HG03354 (cell line): ENCODE measurements at regions not wholly inside any gene's neighbourhood (a gene's known extent, or its start where the extent isn't known, plus 50 kb on each side); places are given as distances from the start of the nearest gene placed in this dataset.
A peak's percentile ranks its signal among the peaks of the same experiment; 100 is the strongest.

ENCODE experiments used
- ATAC-seq: cut with Tn5 transposase; IDR thresholded peaks from one replicate; pipeline ENCODE4 v1.9.1; 2021; ENCODE audit warnings: mild to moderate bottlenecking; ENCODE audit not compliant: unreplicated experiment, poor library complexity, severe bottlenecking

DNA sequence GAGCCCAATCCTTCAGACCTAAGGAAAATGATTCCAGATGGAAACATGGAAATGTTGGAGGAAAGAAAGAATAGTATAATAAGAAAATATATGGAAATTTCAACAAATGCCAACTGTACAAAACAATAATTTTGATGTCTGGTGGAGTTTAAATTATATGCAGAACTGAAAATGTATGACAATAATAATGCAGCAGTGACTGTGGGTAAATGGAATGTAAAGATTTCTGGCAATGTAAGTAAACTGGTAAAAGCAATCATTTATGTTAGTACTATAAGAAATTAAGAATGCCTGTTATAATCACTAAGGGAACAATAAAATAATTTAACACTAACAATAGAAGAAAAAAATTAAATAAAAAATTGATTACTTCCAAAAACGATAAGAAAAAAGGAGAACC is 89.0 kb downstream of the EDN1 start:
- no peak for ATAC-seq

DNA sequence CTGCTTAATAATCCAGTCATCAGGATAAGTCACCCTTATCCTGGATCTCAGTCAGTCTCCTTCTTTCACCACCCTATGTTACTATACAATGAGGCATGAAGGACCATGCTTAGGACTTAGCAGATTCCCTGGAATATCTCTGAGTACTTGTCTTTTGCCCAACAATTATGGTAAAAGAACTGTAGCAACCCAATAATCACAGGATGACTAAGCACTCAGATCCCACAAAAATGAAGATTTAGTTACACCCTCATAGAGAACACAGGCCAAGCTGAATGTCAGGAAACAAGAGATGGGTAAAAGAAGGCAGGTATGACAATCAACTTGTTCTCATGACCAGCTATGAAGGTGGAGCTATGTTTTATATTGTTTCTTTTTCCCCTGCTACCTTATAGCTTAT is 91.4 kb downstream of the EDN1 start:
- no peak for ATAC-seq

DNA sequence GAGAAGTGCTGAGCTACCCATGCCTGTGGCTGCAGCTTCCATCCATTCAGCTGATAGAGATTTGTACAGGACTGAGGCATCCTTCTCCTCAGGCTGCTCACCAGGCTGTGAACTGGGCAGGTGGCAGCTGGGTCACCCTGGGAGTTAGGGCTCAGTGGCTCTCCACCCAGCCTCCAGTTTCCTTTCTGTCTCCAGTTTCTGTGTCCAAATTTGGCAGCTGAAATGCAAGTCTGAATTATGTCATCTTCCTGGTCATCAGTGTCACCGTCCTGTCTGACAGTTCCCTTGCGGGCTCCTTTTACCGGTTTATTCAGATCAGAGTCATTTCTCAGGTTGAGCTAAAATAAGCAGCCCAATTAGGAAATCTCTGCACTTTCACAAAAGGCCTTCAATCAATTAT is 93.3 kb downstream of the EDN1 start:
- peak; percentile 93 for ATAC-seq

DNA sequence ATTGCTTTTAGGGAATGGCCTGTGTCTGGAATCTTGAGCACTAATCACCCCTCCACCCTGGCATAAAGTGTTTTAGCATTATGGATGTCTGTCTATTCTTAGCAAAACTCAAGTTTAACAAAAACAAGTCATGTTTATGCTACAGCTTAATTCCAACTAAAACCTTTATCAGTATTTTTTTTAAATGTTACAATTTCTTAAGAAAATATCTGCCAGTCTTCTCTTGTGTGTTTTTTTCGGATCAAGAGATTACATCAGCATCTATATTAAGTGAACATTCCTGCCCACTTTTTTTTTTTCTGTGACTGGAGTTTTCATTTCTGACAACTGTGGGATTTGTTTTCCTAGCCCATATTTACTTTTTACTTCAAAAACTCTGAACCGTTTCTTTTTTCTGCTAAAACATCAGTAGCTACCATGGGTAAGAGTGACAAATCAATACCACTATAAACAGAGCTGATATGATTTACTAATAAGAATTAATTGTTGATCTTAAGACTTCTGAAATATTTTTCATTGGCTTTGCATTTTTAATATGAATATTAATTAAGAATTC is 94.3 kb downstream of the EDN1 start:
- ATAC-seq: no peak

DNA sequence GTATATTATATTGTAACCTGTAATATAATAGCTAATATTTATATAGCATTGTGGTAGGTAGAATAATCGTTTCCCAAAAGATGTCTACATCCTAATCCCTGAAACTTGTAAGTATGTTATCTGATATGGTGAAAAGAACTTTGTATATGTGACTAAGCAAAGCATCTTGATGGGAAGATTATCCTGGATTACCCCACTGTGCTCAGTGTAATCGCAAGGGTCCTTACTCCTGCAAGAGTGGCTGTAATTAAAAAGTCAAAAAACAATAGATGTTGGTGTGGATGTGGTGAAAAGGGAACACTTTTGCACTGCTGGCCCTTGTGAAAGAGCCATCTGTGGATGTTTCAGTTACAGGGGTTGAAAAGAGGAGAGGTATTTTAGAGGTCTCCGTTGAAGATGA is 95.2 kb downstream of the EDN1 start:
- no peak for ATAC-seq

DNA sequence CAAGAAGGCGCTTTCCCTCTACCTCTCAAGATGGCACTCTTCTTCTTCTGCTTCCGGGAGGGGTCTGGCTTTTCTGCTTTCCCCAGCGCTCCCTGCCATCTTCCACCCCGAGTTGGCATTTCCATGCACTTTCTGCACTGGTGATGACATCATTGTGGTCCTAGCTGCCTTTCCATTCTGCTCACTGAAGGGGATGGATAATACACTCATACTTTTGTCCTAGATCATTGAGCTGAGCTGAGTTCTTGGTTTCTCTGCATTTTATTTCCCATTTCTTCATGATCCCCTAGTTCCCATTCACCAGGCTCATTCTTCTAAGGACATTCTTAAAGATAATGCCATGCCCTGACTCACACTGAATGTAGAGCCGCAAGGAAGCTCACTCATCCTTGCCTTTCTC is 96.7 kb downstream of the EDN1 start:
- ATAC-seq: no peak

DNA sequence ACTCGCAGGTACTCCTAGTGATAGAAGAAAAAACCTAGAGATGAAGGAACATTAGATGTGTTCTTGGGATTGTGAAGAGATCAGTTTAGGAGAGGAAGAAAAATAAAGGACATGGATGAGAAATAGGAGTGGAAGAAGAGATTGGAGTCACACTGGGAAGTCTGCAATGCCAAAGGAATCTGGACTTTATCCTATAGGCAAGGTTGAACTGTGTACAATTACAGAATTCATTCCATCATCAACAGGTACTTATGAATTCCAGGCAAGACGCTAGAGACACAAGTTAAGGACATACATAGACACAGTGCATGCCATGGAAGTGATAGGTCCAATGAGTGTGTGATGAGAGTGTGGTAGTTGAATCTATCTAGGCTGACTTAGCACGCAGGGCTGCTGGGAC is 101.3 kb downstream of the EDN1 start:
- no peak for ATAC-seq

DNA sequence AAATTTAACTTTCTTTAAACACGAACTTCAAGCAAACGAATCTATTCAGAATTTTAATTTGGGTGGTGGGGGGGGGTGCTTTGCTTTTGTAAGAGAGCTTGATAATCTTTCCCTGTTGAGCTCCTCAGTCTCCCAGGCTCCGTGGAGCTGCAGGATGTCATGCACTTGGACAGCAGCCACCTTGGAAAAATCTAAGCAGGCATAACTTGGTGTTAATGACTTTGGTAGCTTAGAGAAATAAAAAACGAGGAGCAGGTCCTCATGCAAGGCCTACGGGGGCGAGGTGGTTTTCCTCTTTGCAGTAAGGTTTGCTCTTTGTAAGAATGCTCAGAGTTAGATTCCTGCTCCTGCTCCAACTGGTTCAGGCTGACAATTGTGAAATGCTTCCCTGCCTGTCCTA is 102.3 kb downstream of the EDN1 start:
- no peak for ATAC-seq

DNA sequence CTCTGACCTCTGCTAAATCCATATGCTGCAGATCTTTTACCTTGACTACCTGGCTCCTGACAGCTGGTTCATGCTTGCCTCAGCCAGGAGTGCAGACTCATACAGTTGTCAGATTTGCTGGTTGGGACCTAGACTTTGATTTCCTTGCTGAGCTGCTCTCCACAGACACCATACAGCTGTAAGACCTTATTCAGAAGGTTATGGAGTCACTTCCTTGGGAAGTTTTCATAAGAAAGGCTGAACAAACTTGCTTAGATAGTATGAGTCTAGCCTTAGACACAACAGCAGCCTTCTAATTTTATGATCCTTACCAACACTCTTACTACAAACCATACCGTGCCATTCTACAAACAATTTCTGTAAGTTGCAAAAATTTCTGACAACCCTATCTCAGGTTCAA is 102.9 kb downstream of the EDN1 start:
- ATAC-seq: no peak

DNA sequence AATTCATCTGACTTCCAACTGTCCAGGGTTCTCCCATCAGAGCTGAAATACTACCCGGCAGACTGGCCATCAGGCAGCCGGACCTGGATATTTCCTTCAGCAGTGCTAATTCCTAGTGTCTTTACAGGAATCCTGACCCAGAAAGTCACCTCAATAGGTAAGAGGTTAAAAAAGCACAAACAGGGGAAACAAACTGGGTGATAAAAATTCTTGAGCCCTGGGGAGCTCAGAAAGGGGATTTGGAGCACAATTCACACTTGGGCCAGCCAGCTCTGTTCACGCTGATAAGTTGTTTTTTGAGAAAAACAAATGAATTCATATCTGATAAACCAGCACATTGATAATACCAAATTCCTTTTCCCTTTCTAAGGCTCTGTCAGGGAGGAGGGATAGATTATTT is 104.0 kb downstream of the EDN1 start:
- ATAC-seq: no peak

DNA sequence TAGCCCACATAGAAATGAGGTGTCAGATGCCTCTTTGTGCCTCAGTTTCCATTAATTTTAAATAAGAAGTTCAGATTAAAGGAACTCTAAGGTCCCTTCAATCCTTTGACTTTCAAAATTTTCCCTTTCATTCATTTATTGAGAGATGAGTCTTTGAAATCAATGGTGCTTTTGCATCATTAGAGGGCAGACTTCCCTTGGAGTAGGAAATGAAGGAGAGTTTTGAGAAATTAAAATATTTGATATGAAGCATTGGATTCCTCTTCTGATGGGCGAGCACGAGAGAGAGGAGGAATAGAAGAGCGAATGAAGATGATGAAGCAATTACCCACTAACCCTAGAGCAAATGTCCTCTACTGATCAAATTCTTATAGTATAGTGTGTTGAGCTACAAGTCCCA is 105.7 kb downstream of the EDN1 start:
- ATAC-seq: no peak

DNA sequence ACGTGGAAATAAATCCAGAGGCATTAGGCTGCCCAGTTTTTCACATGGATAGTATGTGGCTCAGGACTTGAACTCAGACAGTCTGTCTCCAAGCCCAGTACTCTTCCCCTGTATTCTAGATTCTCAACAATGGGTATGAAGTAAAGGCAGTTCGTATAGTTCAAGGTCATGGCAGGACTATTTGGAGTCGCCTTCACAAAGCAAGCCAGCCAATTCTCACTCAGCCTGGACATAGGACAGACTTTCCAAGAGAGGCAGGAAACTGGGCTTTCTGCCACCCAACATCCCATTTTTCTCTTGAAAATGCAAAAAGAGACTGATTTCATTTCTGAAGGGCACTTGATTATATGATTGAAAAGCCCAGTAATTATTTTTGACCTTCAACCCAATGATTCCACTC is 111.0 kb downstream of the EDN1 start:
- no peak for ATAC-seq

DNA sequence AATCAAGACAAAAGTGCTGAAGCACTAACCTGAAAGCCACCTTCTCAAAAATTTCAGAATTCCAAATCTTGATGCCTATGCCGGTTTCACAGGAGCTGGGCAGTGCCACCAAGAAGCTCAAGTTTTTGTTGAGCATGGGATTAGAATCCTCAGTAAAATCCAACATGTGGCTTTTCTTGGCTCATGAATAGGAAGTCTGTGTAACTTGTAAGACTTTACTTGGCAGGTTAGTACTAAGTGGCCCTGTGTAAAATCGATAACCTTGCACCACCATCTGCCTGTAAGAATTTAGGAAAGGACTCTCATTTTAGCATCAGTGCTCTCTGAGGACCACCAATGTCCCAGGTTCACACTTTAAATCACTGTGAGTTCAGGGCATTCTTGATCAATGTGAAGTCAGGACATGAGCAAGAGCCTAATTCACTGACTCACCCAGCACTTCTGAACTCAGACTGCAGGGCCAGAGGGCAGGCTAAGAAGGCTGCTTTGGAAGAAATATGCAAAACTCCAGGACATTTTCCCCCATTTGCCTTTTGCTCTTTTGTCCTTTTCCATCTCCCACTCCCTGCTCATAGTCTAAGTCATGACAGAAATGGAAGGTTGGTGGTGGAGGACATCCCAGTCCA is 113.2 kb downstream of the EDN1 start:
- no peak for ATAC-seq

DNA sequence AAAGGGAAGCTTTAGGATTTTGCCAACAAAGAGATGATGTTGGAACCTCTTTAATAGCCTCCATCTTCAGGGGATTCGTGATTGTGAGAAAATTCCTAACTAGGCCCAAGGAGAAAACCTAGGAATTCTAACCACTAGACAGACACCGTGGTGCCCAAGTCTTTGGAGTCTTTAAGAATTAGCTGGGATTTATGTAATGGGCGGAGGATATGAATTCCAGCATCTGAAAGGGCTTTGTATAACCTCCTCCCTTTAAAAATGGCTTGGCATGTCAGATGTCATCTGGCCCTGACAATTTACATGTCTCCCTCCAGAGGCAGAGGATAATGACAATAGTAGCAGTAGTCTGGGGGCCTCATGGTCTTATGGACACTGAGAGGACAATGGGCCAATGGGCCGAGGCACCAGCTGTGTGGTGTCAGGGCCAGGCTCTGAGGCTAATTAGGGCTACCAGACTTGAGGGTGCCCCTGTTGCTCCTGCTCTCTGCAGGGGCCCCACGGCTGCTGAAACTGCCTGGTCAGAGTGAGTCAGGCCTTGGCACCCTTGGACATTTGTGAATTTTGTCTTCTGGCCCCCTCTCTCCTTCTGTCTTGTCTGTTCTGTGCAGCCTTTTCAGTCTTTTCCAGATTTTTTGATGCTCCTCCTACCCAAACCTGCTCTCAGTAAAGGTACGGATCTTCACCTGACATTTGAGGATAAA is 113.9 kb downstream of the EDN1 start:
- ATAC-seq: no peak

DNA sequence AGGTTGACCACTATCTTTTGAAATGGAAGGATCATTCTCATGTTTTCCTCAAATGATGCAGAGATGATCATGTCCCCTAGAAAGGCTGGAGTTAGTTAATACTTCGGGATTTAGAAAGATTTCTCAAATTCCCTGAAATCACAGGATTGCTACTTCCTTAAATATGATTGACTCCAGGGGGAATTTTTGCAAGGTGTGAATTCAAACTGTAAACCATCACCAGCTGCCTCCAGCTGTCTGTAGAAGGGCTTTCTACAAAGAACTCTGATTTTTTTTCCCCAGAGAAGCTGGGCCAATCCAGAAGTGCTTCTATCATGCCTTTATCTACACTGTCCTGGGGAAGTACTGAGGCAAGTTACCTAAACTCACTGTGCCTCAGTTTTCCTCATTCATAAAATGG is 114.5 kb downstream of the EDN1 start:
- ATAC-seq: no peak

DNA sequence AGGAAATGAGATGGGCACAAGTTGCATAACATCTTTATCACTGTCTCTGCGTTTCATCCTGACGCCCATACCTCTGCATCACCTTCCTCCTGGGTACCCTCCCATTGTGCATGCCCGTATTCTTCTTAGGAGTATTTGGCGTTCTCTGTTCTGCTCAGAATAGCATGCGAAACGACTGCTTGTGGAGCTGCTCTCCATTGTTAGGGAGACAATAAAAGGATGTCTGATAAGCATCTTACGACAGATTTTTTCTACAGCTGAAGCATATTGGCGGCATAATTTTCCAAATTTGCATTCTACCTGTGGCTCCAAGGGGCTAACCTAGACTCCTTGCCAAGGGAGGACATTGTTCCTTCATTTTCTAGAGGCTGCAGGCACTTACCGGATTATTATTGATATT is 118.6 kb downstream of the EDN1 start:
- ATAC-seq: no peak

DNA sequence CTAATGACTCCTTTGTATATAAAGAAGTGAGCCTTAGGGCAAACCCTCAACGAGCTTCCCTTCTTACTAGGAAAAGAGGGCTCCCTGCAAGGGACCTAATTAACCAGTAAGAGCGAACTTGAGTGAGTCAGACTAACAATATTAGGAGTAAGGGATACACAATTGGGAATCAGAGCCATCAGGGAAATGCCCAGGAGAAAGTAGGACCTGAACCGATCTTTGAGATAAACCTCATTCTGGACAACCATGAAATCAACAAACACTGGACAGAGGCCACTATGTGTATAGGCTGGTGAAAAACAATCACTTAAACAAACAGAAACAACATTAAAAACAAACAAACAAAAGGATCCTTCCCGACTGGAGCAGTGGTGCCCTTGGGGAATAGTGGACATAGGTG is 120.8 kb downstream of the EDN1 start:
- ATAC-seq: no peak

DNA sequence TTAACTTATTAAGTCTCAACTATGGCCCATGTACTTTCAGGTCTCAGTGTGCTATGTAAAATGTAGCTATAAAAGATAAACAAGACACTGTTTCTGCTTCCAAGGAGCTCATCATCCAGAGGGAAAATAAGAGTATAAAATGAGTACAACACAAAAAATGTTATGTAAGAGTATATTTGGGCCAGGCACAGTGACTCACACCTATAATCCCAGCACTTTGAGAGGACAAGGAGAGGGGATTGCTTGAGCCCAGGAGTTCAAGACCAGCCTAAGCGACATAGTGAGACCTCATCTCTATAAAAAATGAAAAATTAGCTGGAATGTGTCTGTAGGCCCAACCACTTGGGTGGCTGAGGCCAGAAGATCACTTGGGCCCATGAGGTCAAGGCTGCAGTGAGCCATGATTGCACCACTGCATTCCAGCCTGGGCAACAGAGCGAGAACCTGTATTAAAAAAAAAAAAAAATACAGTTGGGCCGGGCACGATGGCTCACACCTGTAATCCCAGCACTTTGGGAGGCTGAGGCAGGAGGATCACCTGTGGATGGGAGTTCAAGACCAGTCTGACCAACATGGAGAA is 124.0 kb downstream of the EDN1 start:
- no peak for ATAC-seq

DNA sequence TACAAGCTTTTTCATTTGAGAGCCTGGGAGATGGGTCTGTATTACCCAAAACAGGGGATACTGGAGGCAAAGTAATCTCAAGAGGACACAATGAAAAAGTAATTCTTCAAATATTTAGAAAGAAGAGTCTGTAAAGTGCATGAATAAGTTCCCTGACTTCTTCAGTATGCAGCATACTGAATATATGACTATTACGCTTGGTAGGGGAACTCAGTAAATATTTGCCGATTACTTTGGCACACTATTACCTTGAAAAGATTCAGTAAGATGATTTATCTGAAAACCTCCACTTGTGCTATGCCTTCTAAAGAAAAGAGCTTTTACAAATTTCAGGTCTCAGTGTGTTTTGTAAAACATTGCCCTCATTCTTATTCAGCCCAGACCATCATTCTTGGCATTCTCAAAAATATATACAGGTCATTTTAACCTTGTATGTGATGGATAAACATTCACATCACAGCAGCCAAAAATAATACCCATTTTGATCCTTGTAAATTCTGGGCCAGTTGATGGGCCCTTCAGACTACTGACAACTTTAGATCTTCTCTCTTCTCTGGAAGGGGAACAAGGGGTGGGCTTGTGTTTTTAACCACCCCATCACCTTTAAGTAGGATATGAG is 125.9 kb downstream of the EDN1 start:
- no peak for ATAC-seq

DNA sequence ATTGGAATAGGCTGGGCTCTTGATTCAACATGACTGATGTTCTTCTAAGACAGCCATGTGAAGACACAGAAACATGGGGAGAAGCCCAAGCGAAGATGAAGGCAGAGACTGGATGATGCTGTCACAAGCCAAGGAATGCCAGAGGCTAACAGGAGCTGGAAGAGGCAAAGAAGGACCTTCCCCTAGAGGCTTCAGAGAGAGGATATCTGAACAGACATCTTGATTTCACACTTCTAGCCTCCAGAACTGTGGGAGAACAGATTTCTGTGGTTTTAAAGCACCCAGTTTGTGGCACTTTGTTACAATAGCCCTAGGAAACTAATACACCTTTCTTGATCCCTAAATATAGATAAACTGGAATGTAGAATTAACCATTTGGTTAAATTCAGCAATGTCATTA is 127.0 kb downstream of the EDN1 start:
- no peak for ATAC-seq

DNA sequence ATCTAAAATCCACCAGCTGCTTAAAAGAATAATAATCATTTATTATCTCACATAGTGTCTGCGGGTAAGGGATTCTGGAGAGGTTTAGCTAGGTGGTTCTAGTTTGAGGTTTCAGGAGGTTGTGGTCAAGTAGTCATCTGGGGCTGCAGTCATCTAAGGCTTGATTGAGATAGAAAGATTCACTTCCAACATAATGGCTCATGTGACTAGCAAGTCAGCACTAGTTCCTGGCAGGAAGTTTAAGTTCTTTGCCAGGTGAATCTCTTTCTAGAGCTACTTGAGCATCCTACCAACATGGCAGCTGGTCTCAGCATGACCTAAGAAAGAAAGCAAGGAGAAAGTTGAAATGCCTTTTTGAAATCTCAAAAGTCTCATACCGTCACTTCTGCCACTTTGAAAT is 128.8 kb downstream of the EDN1 start:
- ATAC-seq: no peak
